Breast epithelium (tissue), 3 donors: ENCODE measurements at regions not wholly inside any gene's neighbourhood (a gene's known extent, or its start where the extent isn't known, plus 50 kb on each side); places are given as distances from the start of the nearest gene placed in this dataset.

ENCODE experiments used
- CTCF ChIP-seq, 3 donors: fragments of 450-650 bp; IDR thresholded peaks; one replicate each; pipeline ENCODE4 v1.5.1; 2016 to 2017; ENCODE audit warnings: antibody characterized with exemption in 3 of 3, mild to moderate bottlenecking in 3 of 3, moderate library complexity in 3 of 3
- POLR2AphosphoS5 ChIP-seq, 3 donors: sonication (generic); formaldehyde crosslinking; IDR thresholded peaks; one replicate each; pipeline ENCODE4 v1.6.1; 2017; ENCODE audit warnings: antibody characterized with exemption in 3 of 3

- TF ChIP-seq CTCF (IDR thresholded peaks at IDR 0.05): no peak
- no peak for TF ChIP-seq POLR2AphosphoS5 (IDR thresholded peaks at IDR 0.05)
Measured at GRCh38 chr2:122172812-122173211, 417.4 kb downstream of the TSN start.
